ENCODE measurements at regions not wholly inside any gene's neighbourhood (a gene's known extent, or its start where the extent isn't known, plus 50 kb on each side); places are given as distances from the start of the nearest gene placed in this dataset.

DNA sequence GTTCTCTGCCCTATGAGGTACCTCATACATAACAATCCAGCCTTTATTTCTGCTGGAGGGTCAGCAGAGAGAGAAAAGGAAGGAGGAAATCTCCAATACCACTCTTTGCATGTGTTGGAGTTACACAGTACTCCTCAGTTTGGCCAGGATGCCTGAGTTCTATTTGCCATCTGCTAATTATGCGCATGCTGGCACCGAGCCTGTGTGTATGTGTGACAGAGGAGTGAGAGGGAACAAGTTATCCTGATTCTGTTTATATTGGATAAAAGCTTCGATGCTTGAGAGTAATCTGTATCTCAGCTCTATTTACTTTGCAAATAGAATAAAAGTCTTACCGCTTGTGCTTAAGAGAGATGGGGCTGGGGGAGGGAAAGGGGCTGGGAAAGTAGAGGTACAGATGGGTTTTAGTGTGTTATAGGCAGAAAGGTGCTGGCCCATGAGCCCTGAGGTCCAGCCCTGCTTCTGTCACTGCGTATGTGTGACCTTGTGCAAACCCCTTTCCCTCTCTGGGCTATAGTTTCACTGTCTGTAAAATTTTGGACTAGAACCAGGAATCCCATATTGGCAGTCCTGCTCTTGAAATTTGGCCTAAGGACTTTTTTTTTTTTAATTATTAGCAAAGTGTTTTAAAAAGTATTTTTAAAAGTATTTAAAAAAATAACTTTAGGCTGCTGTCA lies 54.5 kb upstream of the PLXNA2 start:
- Histone ChIP-seq H3K79me2 (ENCODE audit: insufficient read depth, low read length) (no peaks in the 10 kb centered on the region), H3K9ac (ENCODE audit: insufficient read depth, low read length, poor library complexity, severe bottlenecking) (no peak overlapping the region), H3K4me1 (ENCODE audit: control insufficient read depth in 1 of 2, insufficient read depth in 2 of 2, low read length in 2 of 2) (no peaks in the 10 kb centered on the region), H3K36me3 (replicated peaks in 1 of 2; ENCODE audit: control insufficient read depth in 1 of 2, insufficient read depth in 2 of 2, low read length in 2 of 2) (no peaks in the 10 kb centered on the region), H3K9me3 (replicated peaks in 1 of 2; ENCODE audit: control insufficient read depth in 1 of 2, insufficient read depth in 1 of 2, low read length in 2 of 2) (no peaks in the 10 kb centered on the region), H3K27ac (ENCODE audit: low read depth in 1 of 2, low read length in 2 of 2) (no peak overlapping the region), H2AFZ (ENCODE audit: insufficient read depth, low read depth, low read length, poor library complexity, severe bottlenecking) (no peak overlapping the region), H3K4me2 (replicated peaks; ENCODE audit: extremely low read depth, low read length, poor library complexity, severe bottlenecking) (no peak overlapping the region), H3K4me3 (replicated peaks in 1 of 3; ENCODE audit: low read depth in 2 of 3, low read length in 3 of 3) (no peak overlapping the region), H4K20me1 (ENCODE audit: insufficient read depth, low read length) (no peaks in the 10 kb centered on the region), H3K27me3 (ENCODE audit: control insufficient read depth in 2 of 2, insufficient read depth in 2 of 2, low read length in 2 of 2) (no peaks in the 10 kb centered on the region)
- TF ChIP-seq, protein P1, sequence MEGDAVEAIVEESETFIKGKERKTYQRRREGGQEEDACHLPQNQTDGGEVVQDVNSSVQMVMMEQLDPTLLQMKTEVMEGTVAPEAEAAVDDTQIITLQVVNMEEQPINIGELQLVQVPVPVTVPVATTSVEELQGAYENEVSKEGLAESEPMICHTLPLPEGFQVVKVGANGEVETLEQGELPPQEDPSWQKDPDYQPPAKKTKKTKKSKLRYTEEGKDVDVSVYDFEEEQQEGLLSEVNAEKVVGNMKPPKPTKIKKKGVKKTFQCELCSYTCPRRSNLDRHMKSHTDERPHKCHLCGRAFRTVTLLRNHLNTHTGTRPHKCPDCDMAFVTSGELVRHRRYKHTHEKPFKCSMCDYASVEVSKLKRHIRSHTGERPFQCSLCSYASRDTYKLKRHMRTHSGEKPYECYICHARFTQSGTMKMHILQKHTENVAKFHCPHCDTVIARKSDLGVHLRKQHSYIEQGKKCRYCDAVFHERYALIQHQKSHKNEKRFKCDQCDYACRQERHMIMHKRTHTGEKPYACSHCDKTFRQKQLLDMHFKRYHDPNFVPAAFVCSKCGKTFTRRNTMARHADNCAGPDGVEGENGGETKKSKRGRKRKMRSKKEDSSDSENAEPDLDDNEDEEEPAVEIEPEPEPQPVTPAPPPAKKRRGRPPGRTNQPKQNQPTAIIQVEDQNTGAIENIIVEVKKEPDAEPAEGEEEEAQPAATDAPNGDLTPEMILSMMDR (IDR thresholded peaks at IDR 0.05), result no peak
- 100% methylated on average over 2 of the region's 5 CpGs for WGBS (ENCODE audit: insufficient coverage)
- Mint-ChIP-seq H3K4me3 (no peak overlapping the region), H3K36me3 (no peaks in the 10 kb centered on the region), H3K9me3 (peaks cover 0 to 2% (median 0%) of the 10 kb centered on the region in 7 donors), H3K27me3 (ENCODE audit: low read depth in 3 of 3) (peaks cover 1 to 12% (median 7%) of the 10 kb centered on the region in 3 donors), H3K4me1 (no peaks in the 10 kb centered on the region), H3K27ac (no peak overlapping the region)
- intact Hi-C loops (cut with micrococcal nuclease), result no loop called here
- DNase-seq, result no peak

DNA sequence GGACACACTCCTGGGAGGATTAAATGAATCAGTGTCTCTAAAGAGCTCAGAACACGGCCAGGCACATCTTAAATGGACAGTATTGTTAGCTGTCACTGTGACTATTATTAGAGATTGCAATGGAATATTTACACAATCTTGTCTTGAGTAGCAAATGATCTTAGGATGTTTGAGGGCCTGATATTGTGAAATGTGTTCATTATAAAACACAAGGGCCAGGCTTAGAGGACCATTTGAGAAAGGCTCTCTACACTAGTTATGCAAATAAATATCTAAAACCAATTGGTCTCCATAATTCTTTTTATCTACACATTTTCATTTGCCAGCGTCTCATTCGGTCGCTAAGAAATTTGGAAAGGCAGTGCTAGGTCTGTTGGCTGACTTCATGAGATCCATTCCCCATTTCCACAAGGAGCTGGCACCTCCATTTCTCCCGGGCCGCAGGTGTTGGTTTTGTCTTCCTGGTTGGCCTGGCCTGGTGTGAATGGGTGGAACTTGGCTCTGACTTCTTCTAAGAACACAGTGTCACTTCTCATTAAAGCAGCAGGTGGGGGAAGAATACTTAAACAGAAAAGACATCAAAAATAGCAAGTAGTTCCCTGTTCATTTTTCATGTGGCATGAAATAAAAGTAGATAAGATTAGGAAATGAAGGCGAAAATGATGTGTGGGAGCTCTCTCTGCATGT lies 56.0 kb upstream of the PLXNA2 start:
- Mint-ChIP-seq H3K9me3 (no peaks in the 10 kb centered on the region), H3K27ac (no peak overlapping the region)

More for the DNA sequence above, 56.0 kb upstream of the PLXNA2 start:
- H2AFZ ChIP-seq (ENCODE audit: insufficient read depth, low read depth, low read length, poor library complexity, severe bottlenecking), result no peak overlapping the region
- H3K27me3 Mint-ChIP-seq (ENCODE audit: low read depth in 3 of 3), result peaks cover 3 to 7% (median 4%) of the 10 kb centered on the region in 3 donors
- no peak for DNase-seq
- no peaks in the 10 kb centered on the region for H3K4me1 Mint-ChIP-seq
- TF ChIP-seq, protein P1 (IDR thresholded peaks at IDR 0.05), result no peak
- H4K20me1 ChIP-seq (ENCODE audit: insufficient read depth, low read length), result no peaks in the 10 kb centered on the region
- H3K36me3 Mint-ChIP-seq, result no peaks in the 10 kb centered on the region
- intact Hi-C loops (cut with micrococcal nuclease), result no loop called here
- H3K9me3 ChIP-seq (replicated peaks in 1 of 2; ENCODE audit: control insufficient read depth in 1 of 2, insufficient read depth in 1 of 2, low read length in 2 of 2), result no peaks in the 10 kb centered on the region
- no peaks in the 10 kb centered on the region for H3K27me3 ChIP-seq (ENCODE audit: control insufficient read depth in 2 of 2, insufficient read depth in 2 of 2, low read length in 2 of 2)
- no peaks in the 10 kb centered on the region for H3K79me2 ChIP-seq (ENCODE audit: insufficient read depth, low read length)
- H3K27ac ChIP-seq (ENCODE audit: low read depth in 1 of 2, low read length in 2 of 2), result no peak overlapping the region
- WGBS (ENCODE audit: insufficient coverage), result no CpG with 5 or more reads among the region's 7 CpGs
- no peak overlapping the region for H3K9ac ChIP-seq (ENCODE audit: insufficient read depth, low read length, poor library complexity, severe bottlenecking)
- no peak overlapping the region for H3K4me3 ChIP-seq (replicated peaks in 1 of 3; ENCODE audit: low read depth in 2 of 3, low read length in 3 of 3)
- no peaks in the 10 kb centered on the region for H3K36me3 ChIP-seq (replicated peaks in 1 of 2; ENCODE audit: control insufficient read depth in 1 of 2, insufficient read depth in 2 of 2, low read length in 2 of 2)
- H3K4me3 Mint-ChIP-seq, result no peak overlapping the region
- no peak overlapping the region for H3K4me2 ChIP-seq (replicated peaks; ENCODE audit: extremely low read depth, low read length, poor library complexity, severe bottlenecking)
- no peaks in the 10 kb centered on the region for H3K4me1 ChIP-seq (ENCODE audit: control insufficient read depth in 1 of 2, insufficient read depth in 2 of 2, low read length in 2 of 2)
